ENCODE measurements at regions not wholly inside any gene's neighbourhood (a gene's known extent, or its start where the extent isn't known, plus 50 kb on each side); places are given as distances from the start of the nearest gene placed in this dataset.

DNA sequence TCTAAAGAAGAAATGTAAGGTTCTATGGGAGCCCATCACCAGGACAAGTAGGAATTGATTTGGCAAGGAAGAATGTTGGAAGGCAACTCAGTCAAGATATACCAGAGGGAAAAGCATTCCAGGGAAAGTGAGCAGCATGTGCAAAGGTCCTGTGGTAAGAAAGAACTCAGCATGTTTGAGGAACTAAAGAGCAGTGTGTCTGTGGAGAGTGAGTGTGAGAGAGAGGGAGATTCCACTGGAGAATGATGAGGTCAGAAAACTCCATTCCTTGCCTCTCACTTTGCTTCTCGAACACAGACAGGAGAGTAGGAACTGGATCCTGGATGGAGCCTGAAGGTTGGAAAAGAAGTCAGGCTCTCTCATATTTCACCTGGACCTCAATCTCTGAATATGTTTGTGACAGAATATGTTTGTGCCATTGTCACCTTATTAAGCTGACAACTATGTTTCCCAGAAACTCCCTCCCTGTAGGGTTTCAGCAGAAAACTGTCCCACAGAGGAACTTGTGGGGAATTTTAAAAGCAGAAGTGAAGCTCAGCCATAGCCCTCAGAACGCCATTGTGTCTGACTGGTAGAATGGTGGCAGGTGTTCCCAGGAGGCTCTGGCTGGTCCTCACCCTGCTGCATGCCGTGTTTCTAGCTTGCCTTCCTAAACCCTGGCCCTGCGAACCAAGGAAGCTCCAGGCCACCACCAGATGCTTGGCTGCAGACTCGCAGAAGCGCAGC lies 382.4 kb upstream of the XYLT1 start:
- DNase-seq (ENCODE audit: low read depth) = no peak

DNA sequence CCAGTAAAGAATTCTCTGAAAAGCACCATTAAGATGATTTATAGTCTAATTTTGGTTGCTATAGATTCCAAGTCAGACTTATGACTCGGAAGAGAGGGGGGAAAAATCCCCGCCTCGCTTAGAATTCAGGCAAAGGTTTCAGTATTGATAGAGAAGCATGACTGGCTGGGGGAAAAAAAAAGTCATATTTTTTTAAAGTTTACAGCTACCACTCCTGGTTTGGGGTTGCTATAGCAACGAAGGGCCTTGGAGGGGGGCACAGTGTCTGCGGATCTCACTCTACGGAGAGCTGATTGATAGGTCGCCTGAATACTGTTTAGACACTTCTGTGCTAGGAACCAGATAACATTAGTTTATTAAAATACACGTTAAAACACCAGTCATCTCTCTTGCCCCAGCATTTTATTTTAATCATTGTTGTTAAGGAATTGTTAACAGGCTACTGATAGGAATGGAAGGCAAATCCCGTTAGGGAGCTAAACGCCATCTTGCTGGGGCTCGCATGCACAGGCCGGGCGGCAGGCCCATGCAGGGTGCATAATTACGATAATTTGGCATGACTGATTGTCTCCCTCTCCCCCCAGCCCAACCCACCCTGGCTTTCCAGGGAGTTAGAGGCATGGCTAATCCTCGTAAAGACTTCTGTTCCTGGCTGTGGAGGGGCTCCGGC lies 380.0 kb upstream of the XYLT1 start:
- no peak for DNase-seq (ENCODE audit: low read depth)

DNA sequence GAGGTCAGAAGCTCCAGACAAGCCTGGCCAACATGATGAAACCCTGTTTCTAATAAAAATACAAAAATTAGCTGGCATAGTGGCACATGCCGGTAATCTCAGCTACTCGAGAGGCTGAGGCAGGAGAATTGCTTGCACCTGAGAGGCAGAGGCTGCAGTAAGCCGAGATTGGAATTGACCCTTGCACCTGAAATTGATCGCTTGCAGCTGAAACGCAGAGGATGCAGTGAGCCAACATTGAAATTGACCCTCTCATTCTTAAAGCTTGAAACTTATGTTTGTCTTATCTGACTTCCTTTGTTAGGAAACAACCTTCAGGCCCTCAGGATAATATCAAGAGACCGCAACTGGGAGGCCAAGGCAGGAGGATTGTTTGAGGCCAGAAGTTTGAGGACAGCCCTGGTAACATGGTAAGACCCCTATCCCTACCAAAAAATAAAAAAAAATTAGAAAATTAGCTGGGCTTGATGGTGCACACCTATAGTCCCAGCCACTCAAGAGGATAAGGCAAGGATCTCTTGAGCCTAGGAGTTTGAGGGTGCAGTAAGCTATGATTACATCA lies 376.6 kb upstream of the XYLT1 start:
- no peak for DNase-seq (ENCODE audit: low read depth)

DNA sequence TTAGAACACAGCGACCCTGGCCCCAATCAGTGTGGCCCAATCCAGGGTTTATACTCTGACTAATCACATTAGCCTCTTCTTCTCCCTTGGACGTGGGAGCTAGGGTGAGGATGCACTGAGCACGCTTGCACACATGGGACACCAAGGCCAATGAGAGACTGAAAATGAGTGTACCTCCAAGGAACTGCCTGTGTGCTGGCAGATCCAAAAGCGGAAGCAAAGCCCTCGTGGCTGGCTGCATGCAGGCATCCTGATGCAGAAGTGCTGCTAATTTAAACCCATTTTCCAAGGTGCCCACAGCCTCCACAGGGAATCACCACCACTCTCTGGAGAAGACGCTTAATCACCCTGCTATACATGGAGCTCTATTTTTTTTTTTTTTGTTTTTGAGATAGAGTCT lies 375.3 kb upstream of the XYLT1 start:
- no peak for DNase-seq (ENCODE audit: low read depth)

DNA sequence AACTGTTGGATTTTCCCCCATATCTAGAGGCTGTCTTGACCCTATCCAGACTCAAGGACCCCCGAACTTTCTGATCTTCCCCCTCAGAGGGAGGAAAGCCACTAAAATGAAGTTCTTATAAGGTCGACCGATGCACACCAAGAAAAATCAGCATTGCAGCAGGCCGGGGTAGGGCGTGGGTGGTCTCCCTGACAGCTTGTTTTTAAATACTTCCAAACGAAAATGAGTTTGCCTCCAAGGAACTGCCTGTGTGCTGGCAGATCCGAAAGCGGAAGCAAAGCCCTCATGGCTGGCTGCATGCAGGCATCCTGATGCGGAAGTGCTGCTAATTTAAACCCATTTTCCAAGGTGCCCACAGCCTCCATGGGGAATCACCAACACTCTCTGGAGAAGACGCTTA lies 374.3 kb upstream of the XYLT1 start:
- no peak for DNase-seq (ENCODE audit: low read depth)

DNA sequence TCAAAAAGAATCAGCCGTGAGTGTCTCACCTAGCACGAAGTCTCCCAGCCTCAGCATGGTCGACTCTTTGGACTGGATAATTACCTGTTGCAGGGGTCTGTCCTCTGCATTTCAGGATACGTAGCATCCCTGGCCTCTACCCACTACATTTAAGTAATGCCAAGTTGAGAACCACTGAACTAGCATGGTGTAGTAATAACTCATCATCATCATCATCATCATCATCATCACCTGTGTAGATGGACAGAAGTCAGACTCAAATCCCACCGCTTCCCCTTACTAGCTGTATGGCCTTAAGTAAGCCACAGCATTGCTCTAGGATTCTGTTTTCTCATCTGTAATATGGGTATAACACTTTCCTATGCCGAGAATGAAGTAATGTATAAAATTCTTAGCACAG lies 373.1 kb upstream of the XYLT1 start:
- no peak for DNase-seq (ENCODE audit: low read depth)

DNA sequence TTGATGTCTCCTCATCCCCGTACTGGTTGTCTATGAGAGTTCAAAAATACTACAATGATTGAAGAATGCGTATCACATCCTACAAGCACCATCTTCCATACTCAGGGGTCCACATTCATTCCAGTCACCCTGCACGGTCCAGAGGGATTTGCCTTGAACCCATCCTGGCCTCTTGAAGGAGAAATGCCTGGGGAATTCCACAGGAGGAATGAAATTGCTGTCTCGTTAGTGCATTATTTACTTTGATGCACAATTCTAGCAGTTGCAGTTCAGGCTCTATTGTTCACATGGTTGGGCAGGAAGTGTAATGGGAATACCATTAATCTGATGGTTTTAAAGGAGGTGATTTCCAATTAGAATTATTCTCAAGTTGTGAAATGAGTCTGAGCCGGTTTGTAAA lies 369.1 kb upstream of the XYLT1 start:
- DNase-seq (ENCODE audit: low read depth) = no peak

DNA sequence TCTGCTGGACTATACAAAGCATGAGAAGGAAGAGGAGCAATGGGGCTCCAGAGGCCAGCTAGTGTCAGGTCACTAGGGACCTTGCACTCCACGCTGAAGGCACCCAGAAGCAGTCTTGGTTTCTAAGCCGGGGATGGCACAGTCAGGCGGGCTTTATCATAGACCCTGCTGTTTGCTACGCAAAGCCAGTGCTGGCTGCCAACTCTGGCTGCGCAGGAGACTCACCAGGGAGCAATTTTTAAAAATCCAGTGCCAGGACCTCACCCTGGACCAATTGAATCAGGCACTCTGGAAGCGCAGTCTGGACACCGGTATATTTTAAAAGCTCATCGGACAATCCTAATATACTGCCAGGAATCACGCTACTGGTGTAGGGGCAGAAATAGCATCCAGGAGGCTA lies 368.5 kb upstream of the XYLT1 start:
- no peak for DNase-seq (ENCODE audit: low read depth)

DNA sequence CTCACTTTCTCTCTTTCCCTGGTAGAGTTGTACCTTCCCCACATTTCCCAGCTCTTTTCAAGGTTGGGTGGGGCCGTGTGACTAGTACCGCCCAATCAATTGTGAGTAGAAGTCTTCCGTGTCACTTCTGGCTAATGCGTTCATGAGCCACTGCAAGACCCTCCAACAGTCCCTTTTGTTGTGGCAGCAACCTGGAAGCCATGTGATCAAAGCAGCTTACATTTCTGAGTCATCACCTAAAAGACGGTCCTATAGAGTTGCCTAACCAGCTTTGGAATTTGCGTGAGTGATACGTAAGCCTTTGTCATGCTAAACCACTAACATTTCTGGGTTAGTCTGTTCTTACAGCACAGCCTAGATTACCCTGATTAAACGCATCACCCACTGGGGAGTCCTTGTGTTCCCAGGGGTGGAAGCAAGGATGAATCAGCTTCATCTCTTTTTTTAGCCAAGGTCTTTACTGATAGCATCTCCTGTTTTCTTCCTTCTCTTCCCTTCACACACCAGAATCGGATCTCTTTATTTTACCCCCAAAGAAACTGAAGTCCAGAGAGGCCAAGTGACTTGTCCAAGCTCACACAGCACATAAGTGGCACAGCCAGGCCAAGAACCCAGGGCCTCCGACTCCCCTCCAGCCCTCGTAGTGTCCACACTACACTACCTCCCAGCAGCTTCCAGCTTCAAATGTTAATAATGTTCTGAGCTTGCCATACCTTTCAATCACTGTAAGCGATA lies 366.3 kb upstream of the XYLT1 start:
- DNase-seq (ENCODE audit: low read depth) = no peak

DNA sequence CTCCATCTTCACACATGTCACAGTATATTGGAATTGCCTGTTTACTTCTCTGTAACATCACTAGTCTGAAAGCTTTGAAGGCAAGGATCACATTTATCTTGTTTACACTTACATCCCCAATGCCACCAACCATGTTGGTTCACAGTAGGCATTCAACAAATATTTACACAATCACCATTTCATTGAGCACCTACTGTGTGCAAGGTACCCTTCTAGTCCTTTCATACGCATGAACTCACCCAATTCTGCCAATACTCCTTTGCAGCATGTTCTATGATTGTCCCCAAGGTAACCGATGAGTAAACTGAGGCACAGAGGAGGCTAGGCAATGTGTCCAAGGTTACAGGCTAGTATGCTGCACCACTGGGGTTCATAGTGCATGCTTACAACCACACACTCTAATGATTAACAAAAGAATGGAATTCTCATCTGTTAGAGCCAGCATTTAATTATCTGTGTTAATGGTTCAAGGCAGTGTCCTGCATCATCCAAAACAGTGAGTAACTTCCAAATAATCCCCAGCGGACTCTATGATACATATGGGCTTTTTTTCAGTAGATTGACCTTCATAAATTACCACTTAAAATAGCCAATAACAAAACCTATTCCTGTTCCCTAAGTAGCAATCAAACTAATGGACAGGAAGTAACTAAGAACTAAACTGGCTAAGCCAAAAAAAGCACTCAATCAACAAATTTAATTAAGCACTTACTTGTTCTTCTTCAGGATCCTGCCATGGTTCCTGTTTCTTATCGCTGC lies 364.5 kb upstream of the XYLT1 start:
- no peak for DNase-seq (ENCODE audit: low read depth)

DNA sequence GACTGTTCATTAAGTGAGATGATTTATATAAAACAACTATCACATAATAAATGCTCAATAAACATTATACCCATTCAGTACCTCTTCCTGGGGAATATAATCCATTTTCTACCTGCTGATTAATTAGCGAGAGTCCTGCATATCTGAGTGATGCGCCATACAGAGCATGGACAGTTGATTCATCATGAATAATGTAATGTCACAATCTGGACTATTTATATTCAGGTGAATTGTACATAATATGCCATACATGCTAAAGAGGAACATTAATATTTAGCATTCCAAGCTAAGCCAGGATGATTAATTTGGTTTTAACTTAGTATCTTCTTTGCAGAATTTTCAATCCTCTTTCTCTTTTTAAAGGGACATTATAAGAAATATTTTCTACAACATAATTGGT lies 362.0 kb upstream of the XYLT1 start:
- DNase-seq (ENCODE audit: low read depth) = no peak

DNA sequence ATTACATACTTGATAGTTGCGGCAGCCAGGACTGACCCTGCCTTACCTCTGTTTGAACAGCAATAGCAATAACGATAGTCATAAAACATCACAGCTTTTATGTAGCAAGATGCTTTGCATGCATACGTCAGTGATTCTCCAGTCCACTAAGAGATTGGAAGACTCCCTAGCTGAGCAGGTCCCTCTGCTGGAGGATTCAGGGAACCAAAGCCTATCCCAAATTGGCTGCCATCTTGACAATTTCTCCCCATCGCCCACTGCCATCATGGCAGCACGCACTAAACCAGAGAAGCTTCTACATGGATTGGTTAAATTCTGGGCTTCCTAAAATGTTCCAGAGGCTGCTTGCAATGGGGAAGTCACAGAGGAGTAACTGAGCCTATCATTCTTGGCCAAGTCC lies 360.6 kb upstream of the XYLT1 start:
- DNase-seq (ENCODE audit: low read depth) = no peak

DNA sequence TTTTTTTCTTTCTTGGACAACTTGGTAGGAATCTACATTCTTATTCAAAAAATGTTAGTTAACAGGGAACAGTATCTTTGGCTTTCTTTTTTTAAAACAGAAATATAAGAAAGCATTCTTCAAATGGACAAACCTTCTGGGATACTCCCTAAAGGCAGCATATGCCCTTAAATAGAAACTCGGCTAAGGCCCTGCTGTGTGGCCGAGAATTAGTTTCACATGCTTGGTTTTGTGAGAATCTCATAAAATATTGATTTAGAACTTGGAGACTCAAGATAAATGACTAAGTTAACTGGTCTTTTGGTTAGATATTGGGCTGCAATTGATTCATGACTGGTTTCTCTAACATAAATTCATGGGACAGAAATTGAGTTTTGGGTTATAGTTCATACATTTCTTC lies 359.9 kb upstream of the XYLT1 start:
- DNase-seq (ENCODE audit: low read depth) = no peak

DNA sequence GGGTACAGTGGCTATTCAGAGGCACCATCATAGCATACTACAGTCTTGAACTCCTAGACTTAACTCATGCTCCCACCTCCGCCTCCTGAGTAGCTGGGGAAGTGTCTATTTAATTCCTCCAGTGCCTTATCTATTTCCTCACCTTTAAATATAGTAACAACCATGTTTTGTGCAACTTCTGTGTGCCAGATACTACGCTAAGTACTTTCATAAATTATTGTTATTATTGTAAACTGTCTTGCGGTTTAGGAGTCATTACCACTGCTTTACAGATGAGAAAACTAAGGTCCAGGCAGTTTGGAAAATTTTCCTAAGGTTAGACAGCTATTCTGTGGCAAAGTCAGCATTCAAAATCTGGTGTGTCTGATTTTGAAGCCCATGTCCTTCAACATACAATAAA lies 359.1 kb upstream of the XYLT1 start:
- DNase-seq (ENCODE audit: low read depth) = no peak

DNA sequence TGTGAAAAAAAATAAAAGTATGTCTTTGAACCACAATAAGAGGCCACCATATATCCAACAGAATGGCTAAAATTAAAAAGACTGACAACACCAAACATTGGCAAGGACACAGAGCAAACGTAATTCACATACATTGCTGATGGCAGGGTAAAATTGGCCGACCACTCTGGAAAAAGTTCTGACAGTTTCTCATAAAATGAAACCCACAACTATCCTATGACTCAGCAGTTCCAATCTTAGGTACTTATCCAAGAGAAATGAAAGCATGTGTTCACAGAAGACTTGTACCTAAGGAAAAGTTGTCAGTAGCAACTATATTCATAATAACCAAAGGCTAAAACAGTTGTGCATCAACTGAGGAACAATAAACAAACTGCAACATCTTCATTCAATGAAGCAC lies 357.3 kb upstream of the XYLT1 start:
- DNase-seq (ENCODE audit: low read depth) = no peak

DNA sequence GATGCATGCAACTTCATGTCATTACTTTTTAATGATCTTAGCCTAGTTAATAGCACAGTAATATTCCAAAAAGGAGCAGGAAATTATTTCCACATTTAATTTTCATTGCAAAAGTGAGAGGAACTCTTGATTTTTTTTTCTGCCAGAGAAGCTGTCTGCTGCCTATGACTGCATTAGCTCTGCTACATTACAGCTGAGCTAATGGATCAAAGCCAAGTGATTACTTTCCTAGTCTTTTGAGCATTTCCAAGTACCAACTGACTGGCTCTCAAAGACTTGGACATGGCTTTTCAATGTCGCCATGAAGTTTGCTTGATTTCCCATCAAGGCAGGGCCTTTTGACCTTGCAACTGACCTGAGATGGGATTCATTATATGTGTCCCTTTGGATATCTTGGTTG lies 356.6 kb upstream of the XYLT1 start:
- DNase-seq (ENCODE audit: low read depth) = no peak

DNA sequence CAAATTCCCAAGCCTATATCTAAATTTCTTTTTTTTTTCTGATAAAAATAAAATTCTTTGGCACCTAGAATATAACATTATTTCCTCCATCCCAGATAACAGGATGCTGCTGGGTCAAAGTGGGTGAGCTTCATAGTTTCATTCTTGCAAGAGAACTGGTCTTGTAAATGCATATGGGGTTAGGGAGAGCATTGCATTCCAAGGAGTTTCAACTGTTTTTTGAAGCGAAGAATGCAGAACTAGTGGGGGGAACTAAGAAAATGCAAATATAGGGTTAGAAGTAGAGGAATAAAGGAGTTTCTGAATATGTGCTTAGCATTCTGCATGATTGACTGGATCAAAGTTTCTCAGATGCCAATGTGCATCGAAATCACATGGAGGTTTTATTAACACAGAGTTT lies 347.2 kb upstream of the XYLT1 start:
- DNase-seq (ENCODE audit: low read depth) = no peak

DNA sequence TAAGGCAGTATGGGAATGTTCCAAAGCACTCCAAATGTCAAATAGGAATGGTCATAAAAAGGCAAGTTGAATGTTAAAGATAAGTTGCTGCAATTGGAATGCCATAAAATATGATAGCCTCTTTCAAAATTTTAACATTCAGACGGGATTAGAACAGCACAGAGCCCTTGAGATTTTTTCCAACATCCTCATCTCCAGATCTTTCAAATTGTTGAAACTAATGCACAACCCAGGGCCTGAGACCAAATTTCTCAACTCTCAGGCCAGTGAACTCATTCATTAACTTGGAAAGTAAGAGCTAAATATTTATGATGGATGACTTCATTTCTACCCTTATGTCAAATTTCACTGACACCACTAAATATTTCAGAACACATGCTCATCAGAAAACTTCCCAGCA lies 346.5 kb upstream of the XYLT1 start:
- DNase-seq (ENCODE audit: low read depth) = no peak

DNA sequence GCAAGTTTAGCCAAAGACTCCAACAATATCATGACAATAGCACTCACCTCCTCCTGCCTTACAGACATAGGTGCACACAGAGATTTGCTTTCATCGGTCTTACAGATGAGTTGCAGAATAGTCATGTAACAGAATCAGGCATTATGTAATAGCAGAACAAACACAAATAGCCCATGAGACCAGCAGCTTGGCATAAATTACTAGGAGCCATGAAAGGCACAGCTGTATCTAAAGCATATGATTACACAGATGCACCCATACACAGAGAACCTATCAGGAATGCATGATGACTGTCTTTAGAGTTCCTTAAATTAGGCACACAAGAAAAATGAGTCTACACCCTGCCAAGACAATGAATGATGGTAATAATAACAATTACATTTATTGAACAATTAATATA lies 342.0 kb upstream of the XYLT1 start:
- DNase-seq (ENCODE audit: low read depth) = no peak

DNA sequence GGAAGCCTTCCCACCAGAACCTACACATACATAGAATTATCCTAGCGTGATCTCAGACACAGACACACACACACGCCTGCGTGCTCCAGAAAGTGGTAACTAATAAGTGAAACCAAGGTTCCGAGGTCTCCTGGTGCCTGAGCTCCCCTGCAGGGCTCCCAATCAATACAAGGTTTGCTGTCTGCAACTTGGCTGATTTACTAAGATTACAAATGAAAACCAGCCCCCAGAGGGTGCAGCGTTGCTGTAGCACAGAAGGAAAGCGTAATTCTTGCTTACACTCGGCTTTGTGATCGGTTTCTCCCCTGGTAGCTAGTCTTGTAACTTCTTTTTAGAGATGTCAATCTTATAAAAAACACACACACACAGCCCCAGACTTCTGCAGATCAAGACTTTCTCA lies 334.1 kb upstream of the XYLT1 start:
- DNase-seq (ENCODE audit: low read depth) = no peak

DNA sequence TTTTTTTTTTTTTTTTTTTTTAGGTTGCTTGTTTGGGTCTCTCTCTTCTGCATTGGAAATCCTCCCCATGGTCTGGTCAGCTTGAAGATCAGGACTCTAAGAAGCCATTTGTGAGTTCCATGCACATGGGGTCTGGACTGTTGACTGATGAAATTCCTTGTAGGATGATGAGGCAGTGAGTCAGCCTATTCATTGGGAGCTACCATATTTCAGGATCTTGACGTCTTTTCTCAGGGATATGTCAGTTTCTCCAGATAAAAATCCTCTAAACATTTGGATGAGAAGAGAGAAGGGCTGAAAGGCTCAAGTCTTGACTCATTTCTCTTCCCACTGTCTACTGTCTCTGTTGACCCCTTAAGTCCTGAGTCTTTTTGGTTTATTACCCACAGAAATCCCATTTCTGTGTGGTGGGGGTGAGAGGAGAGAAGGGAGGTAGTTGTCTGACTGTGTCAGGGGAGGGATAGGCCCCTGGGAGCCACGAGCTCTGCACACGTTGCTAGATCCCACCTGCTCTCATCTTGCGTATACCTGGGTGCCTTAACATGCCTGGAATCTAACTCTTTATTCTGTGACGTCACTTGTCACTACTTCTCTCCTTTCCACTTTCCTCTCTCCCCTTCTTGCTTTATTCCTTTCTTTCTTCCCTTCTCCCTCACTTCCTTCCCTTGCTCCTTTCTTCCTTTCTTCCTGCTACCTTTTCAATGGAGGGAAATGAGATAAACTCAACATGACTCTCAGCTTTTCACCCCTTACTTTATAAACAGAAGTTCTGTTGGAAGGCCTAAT lies 333.1 kb upstream of the XYLT1 start:
- DNase-seq (ENCODE audit: low read depth) = no peak

DNA sequence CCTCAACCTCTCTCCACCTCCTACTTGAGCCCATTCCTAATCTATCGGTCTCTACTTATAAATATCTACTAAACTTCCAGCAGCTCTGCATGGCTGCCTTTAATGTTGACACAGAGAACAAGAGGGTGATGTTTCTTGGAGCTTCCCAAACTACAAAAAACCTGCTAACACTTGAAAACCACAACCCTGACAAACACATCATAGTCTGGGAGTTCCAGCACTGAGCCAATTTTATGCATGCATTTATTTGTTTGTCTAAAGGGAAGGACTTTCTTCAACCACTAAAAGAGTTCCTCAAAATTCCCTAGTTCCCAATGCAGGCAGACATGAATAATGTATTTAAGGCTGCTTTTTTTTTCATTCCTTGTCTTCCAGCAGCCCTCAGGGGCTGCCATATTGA lies 331.8 kb upstream of the XYLT1 start:
- DNase-seq (ENCODE audit: low read depth) = no peak
